K562 (cell line): ENCODE measurements at regions not wholly inside any gene's neighbourhood (a gene's known extent, or its start where the extent isn't known, plus 50 kb on each side); places are given as distances from the start of the nearest gene placed in this dataset.

Source experiments
- BHLHE40 ChIP-seq: IDR thresholded peaks from 2 replicates; pipeline ENCODE4 v1.6.1; 2011; ENCODE audit warnings: low read length, improper control_type of control experiment
- CBFA2T3 ChIP-seq: fragments of 450-650 bp; IDR thresholded peaks from 2 replicates; pipeline ENCODE4 v1.6.1; 2017
- GABPB2 ChIP-seq: fragments of 250-450 bp; sonication (Bioruptor Pico); conservative IDR thresholded peaks from 2 replicates; pipeline ENCODE4 v1.5.1; 2021; ENCODE audit warnings: mild to moderate bottlenecking
- MTA2 ChIP-seq: fragments of 450-650 bp; IDR thresholded peaks from 2 replicates; pipeline ENCODE4 v1.6.1; 2016; ENCODE audit warnings: low read depth
- MYBL2 ChIP-seq, 2 experiments: fragments of 450-650 bp in 1 of 2; sonication (generic) in 1 of 2; formaldehyde crosslinking in 1 of 2; IDR thresholded peaks; 2 replicates each; pipeline versions ENCODE4 v1.6.1 to v1.8.1; 2017 to 2022; ENCODE audit warnings: borderline replicate concordance in 1 of 2, inconsistent platforms in 1 of 2, low read depth in 1 of 2, mild to moderate bottlenecking in 1 of 2, missing genetic modification reagents in 1 of 2, moderate library complexity in 1 of 2
- NBN ChIP-seq: fragments of 450-650 bp; IDR thresholded peaks from 2 replicates; pipeline ENCODE4 v1.6.1; 2016; ENCODE audit warnings: low read depth, mild to moderate bottlenecking
- SMC3 ChIP-seq: conservative IDR thresholded peaks from 2 replicates; pipeline ENCODE4 v1.6.1; 2011; ENCODE audit warnings: low read depth, low read length, improper control_type of control experiment; ENCODE audit not compliant: insufficient read depth
- TBL1XR1 ChIP-seq, 2 experiments: IDR thresholded peaks; 2 replicates each; pipeline ENCODE4 v1.6.1; 2012; ENCODE audit warnings: improper control_type of control experiment in 2 of 2, low read length in 2 of 2, mild to moderate bottlenecking in 1 of 2
- TF ChIP-seq, protein P1 (sequence below), 2 experiments: fragments of 450-650 bp; formaldehyde crosslinking in 1 of 2; IDR thresholded peaks; 2 replicates each; pipeline versions ENCODE4 v1.4.0 to v1.6.1; 2014 to 2020; ENCODE audit warnings: mild to moderate bottlenecking in 2 of 2, borderline replicate concordance in 1 of 2, low read depth in 1 of 2
- TF ChIP-seq, protein P2 (sequence below): fragments of 450-650 bp; formaldehyde crosslinking; IDR thresholded peaks from 2 replicates; pipeline ENCODE4 v1.4.0; 2020; ENCODE audit warnings: mild to moderate bottlenecking, moderate library complexity
- TF ChIP-seq, protein P3 (sequence below): fragments of 200-800 bp; sonication (Bioruptor generic); IDR thresholded peaks from 2 replicates; pipeline ENCODE4 v1.6.1; 2017; ENCODE audit warnings: missing genetic modification characterization, missing compliant biosample characterization

- TF ChIP-seq, protein P1, sequence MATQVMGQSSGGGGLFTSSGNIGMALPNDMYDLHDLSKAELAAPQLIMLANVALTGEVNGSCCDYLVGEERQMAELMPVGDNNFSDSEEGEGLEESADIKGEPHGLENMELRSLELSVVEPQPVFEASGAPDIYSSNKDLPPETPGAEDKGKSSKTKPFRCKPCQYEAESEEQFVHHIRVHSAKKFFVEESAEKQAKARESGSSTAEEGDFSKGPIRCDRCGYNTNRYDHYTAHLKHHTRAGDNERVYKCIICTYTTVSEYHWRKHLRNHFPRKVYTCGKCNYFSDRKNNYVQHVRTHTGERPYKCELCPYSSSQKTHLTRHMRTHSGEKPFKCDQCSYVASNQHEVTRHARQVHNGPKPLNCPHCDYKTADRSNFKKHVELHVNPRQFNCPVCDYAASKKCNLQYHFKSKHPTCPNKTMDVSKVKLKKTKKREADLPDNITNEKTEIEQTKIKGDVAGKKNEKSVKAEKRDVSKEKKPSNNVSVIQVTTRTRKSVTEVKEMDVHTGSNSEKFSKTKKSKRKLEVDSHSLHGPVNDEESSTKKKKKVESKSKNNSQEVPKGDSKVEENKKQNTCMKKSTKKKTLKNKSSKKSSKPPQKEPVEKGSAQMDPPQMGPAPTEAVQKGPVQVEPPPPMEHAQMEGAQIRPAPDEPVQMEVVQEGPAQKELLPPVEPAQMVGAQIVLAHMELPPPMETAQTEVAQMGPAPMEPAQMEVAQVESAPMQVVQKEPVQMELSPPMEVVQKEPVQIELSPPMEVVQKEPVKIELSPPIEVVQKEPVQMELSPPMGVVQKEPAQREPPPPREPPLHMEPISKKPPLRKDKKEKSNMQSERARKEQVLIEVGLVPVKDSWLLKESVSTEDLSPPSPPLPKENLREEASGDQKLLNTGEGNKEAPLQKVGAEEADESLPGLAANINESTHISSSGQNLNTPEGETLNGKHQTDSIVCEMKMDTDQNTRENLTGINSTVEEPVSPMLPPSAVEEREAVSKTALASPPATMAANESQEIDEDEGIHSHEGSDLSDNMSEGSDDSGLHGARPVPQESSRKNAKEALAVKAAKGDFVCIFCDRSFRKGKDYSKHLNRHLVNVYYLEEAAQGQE (IDR thresholded peaks at IDR 0.05; ENCODE audit: borderline replicate concordance) = no peak
- TF ChIP-seq, protein P1 (CRISPR knock-in tag; IDR thresholded peaks at IDR 0.05; ENCODE audit: low read depth) = no peak
- TF ChIP-seq SMC3 = no peak
- TF ChIP-seq, protein P2, sequence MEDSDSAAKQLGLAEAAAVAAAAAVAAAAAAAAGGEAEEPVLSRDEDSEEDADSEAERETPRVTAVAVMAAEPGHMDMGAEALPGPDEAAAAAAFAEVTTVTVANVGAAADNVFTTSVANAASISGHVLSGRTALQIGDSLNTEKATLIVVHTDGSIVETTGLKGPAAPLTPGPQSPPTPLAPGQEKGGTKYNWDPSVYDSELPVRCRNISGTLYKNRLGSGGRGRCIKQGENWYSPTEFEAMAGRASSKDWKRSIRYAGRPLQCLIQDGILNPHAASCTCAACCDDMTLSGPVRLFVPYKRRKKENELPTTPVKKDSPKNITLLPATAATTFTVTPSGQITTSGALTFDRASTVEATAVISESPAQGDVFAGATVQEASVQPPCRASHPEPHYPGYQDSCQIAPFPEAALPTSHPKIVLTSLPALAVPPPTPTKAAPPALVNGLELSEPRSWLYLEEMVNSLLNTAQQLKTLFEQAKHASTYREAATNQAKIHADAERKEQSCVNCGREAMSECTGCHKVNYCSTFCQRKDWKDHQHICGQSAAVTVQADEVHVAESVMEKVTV (CRISPR knock-in tag) = no peak
- TF ChIP-seq NBN = peak; percentile 46; the same call in 1 of the 2 replicates
- TF ChIP-seq GABPB2 = no peak
- TF ChIP-seq BHLHE40 = no peak
- peak; percentile 90 for TF ChIP-seq CBFA2T3
- TF ChIP-seq, protein P3, sequence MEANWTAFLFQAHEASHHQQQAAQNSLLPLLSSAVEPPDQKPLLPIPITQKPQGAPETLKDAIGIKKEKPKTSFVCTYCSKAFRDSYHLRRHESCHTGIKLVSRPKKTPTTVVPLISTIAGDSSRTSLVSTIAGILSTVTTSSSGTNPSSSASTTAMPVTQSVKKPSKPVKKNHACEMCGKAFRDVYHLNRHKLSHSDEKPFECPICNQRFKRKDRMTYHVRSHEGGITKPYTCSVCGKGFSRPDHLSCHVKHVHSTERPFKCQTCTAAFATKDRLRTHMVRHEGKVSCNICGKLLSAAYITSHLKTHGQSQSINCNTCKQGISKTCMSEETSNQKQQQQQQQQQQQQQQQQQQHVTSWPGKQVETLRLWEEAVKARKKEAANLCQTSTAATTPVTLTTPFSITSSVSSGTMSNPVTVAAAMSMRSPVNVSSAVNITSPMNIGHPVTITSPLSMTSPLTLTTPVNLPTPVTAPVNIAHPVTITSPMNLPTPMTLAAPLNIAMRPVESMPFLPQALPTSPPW = 0 out of 2 replicates have a peak, but pooled peaks have one; percentile 18
- TF ChIP-seq MYBL2 (IDR thresholded peaks at IDR 0.05; ENCODE audit: low read depth) = peak; percentile 54
- TF ChIP-seq MYBL2 (CRISPR knock-in tag; IDR thresholded peaks at IDR 0.05; ENCODE audit: borderline replicate concordance) = no peak
- peak; percentile 36; the same call in 1 of the 2 replicates for TF ChIP-seq MTA2
- TF ChIP-seq TBL1XR1 (IDR thresholded peaks at IDR 0.05; ENCODE audit: low read length in 2 of 2) = 0 out of 4 replicates have a peak, but pooled peaks of 1 of the 2 experiments have one; percentile 35
Measured at GRCh38 chr9:73357607-73358006, 205.9 kb downstream of the ANXA1 start (continued).
